CD1c-positive myeloid dendritic cell (primary cell): ENCODE measurements at regions not wholly inside any gene's neighbourhood (a gene's known extent, or its start where the extent isn't known, plus 50 kb on each side); places are given as distances from the start of the nearest gene placed in this dataset.
"Not testable (repeated sequence)": the region's sequence is repeated elsewhere in the genome, so short reads cannot be mapped to it uniquely, and the experiment has no call there.

Source experiments
- DNase-seq: peaks from one replicate; pipeline ENCODE4 v3.0.0-alpha.2; 2016; ENCODE audit errors: extremely low spot score

- no peak for DNase-seq
These were observed 123.5 kb downstream of the MAP3K7 start for GRCh38 chr6:90463359-90463758.

- no peak for DNase-seq
These were observed 124.8 kb downstream of the MAP3K7 start for GRCh38 chr6:90462102-90462501.

- no peak for DNase-seq
These were observed 125.5 kb downstream of the MAP3K7 start for GRCh38 chr6:90461383-90461782.

GRCh38 chr6:90460051-90460450 is 126.8 kb downstream of the MAP3K7 start:
- DNase-seq, result no peak

GRCh38 chr6:90459225-90459758 is 127.6 kb downstream of the MAP3K7 start:
- DNase-seq, result no peak

GRCh38 chr6:90458353-90459224 is 128.3 kb downstream of the MAP3K7 start:
- DNase-seq, result no peak

- DNase-seq, result no peak
These were observed 129.0 kb downstream of the MAP3K7 start for GRCh38 chr6:90457867-90458259.

- not testable (repeated sequence) for DNase-seq
These were observed 129.6 kb downstream of the MAP3K7 start for GRCh38 chr6:90456997-90457866.

GRCh38 chr6:90456001-90456400 is 130.9 kb downstream of the MAP3K7 start:
- no peak for DNase-seq

GRCh38 chr6:90454836-90455427 is 131.9 kb downstream of the MAP3K7 start:
- DNase-seq, result no peak

GRCh38 chr6:90450268-90450953 is 136.5 kb downstream of the MAP3K7 start:
- no peak for DNase-seq

GRCh38 chr6:90449311-90449710 is 137.6 kb downstream of the MAP3K7 start:
- no peak for DNase-seq

GRCh38 chr6:90448836-90449235 is 138.0 kb downstream of the MAP3K7 start:
- DNase-seq, result no peak

- DNase-seq, result no peak
These were observed 140.7 kb downstream of the MAP3K7 start for GRCh38 chr6:90446164-90446563.

- no peak for DNase-seq
These were observed 141.3 kb downstream of the MAP3K7 start for GRCh38 chr6:90445533-90446108.

GRCh38 chr6:90444160-90444714 is 142.6 kb downstream of the MAP3K7 start:
- DNase-seq, result no peak

GRCh38 chr6:90442366-90442765 is 144.5 kb downstream of the MAP3K7 start:
- DNase-seq, result no peak

GRCh38 chr6:90440586-90441283 is 144.1 kb upstream of the BACH2 start:
- DNase-seq, result no peak

- no peak for DNase-seq
These were observed 142.9 kb upstream of the BACH2 start for GRCh38 chr6:90439586-90439985.

- DNase-seq, result no peak
These were observed 139.8 kb upstream of the BACH2 start for GRCh38 chr6:90436403-90436802.
